H1 (cell line): ENCODE measurements at regions not wholly inside any gene's neighbourhood (a gene's known extent, or its start where the extent isn't known, plus 50 kb on each side); places are given as distances from the start of the nearest gene placed in this dataset.

Experiments used
- CTCF ChIA-PET: fragments of 300-600 bp; sonication (Branson Sonifier 250); formaldehyde crosslinking; loops from one replicate; lab custom pipeline; 2021; ENCODE audit not compliant: partially characterized antibody; lab: Charles Lee
- POLR2A ChIA-PET: fragments of 300-600 bp; sonication (Branson Sonifier 250); formaldehyde crosslinking; loops from one replicate; lab custom pipeline; 2021; ENCODE audit warnings: inconsistent platforms; ENCODE audit not compliant: partially characterized antibody; lab: Charles Lee
- DNase-seq, 2 experiments: peaks; one replicate each; pipeline versions ENCODE4 v3.0.0 to v3.0.0-alpha.2; 2010 to 2022; ENCODE audit warnings: low spot score in 2 of 2, low read depth in 1 of 2, mixed read lengths in 1 of 2
- FAIRE-seq: peaks from 2 replicates; lab custom pipeline; 2011; peaks lifted over from hg19 to GRCh38; lab: Jason Lieb, UNC
- H2AFZ ChIP-seq: 2 replicates; pipeline ENCODE4 v1.8.1; 2012; ENCODE audit warnings: low read length, inconsistent platforms
- H2AK5ac ChIP-seq: 2 replicates; pipeline ENCODE4 v1.6.1; 2013; ENCODE audit warnings: low read depth, low read length
- H2BK120ac ChIP-seq: replicated peaks from 2 replicates; pipeline ENCODE3; 2013; ENCODE audit warnings: low read depth, low read length, inconsistent platforms
- H2BK12ac ChIP-seq: 2 replicates; pipeline ENCODE4 v1.6.1; 2013; ENCODE audit warnings: low read depth, low read length
- H2BK15ac ChIP-seq: 2 replicates; pipeline ENCODE4 v1.6.1; 2013; ENCODE audit warnings: low read length
- H2BK20ac ChIP-seq: 2 replicates; pipeline ENCODE4 v1.6.1; 2013; ENCODE audit warnings: low read length
- H2BK5ac ChIP-seq: 2 replicates; pipeline ENCODE4 v1.6.1; 2013; ENCODE audit warnings: low read depth, low read length
- H3K14ac ChIP-seq: 2 replicates; pipeline ENCODE4 v1.6.1; 2013; ENCODE audit warnings: inconsistent platforms; ENCODE audit not compliant: insufficient read length
- H3K18ac ChIP-seq: 2 replicates; pipeline ENCODE4 v1.6.1; 2013; ENCODE audit warnings: low read length; ENCODE audit errors: extremely low read depth
- H3K23ac ChIP-seq: 2 replicates; pipeline ENCODE4 v1.6.1; 2013; ENCODE audit warnings: inconsistent platforms; ENCODE audit not compliant: insufficient read length
- H3K23me2 ChIP-seq: 2 replicates; pipeline ENCODE4 v1.6.1; 2013; ENCODE audit warnings: low read depth, low read length
- H3K27ac ChIP-seq: 2 replicates; pipeline ENCODE4 v1.6.1; 2011; ENCODE audit warnings: low read depth, low read length, inconsistent platforms
- H3K27me3 ChIP-seq, 4 experiments: replicated peaks in 1 of 4; 1 replicate in 1 of 4; 2 replicates in 3 of 4; pipeline versions ENCODE4 v1.6.1 to v1.8.1; 2011 to 2013; ENCODE audit warnings: low read length in 3 of 4, mild to moderate bottlenecking in 3 of 4, inconsistent platforms in 2 of 4, mixed read lengths in 2 of 4, moderate library complexity in 1 of 4; ENCODE audit not compliant: control insufficient read depth in 3 of 4, insufficient read depth in 3 of 4; ENCODE audit errors: extremely low read depth in 1 of 4
- H3K36me3 ChIP-seq, 4 experiments: 2 replicates each; pipeline versions ENCODE4 v1.6.1 to v1.8.1; 2011 to 2013; ENCODE audit warnings: mild to moderate bottlenecking in 4 of 4, low read length in 3 of 4, moderate library complexity in 2 of 4, control low read depth in 1 of 4, inconsistent platforms in 1 of 4; ENCODE audit not compliant: insufficient read depth in 4 of 4, control insufficient read depth in 2 of 4
- H3K4ac ChIP-seq: replicated peaks from 2 replicates; pipeline ENCODE3; 2013; ENCODE audit warnings: low read length, low read depth, mixed read lengths, inconsistent platforms; ENCODE audit not compliant: insufficient read length
- H3K4me1 ChIP-seq, 4 experiments: replicated peaks in 1 of 4; 1 replicate in 1 of 4; 2 replicates in 3 of 4; pipeline versions ENCODE4 v1.6.1 to v1.8.1; 2011 to 2013; ENCODE audit warnings: low read length in 3 of 4, inconsistent platforms in 2 of 4, mixed read lengths in 1 of 4; ENCODE audit not compliant: insufficient read depth in 4 of 4, control insufficient read depth in 3 of 4
- H3K4me2 ChIP-seq, 2 experiments: 2 replicates each; pipeline versions ENCODE4 v1.6.1 to v1.8.1; 2011 to 2013; ENCODE audit warnings: low read depth in 2 of 2, low read length in 2 of 2, control low read depth in 1 of 2, inconsistent platforms in 1 of 2, mild to moderate bottlenecking in 1 of 2; ENCODE audit not compliant: insufficient read depth in 1 of 2
- H3K4me3 ChIP-seq, 4 experiments: fragments of 200-600, 300-600 bp in 1 of 4; sonication (generic), shearing (Covaris generic), sonication (Bioruptor Twin) in 1 of 4; 2 replicates each; pipeline versions ENCODE4 v1.5.1 to v1.8.1; 2011 to 2016; ENCODE audit warnings: low read length in 4 of 4, low read depth in 3 of 4, control low read depth in 2 of 4, inconsistent platforms in 2 of 4, mild to moderate bottlenecking in 2 of 4, mixed read lengths in 1 of 4, moderate library complexity in 1 of 4; ENCODE audit not compliant: insufficient read depth in 2 of 4; ENCODE audit errors: extremely low read depth in 1 of 4
- H3K56ac ChIP-seq: replicated peaks from 2 replicates; pipeline ENCODE3; 2013; ENCODE audit warnings: low read depth, mild to moderate bottlenecking, mixed read lengths, low read length, inconsistent platforms; ENCODE audit not compliant: insufficient read length
- H3K79me1 ChIP-seq: 2 replicates; pipeline ENCODE4 v1.6.1; 2013; ENCODE audit warnings: low read depth, low read length, control low read depth
- H3K79me2 ChIP-seq, 2 experiments: 2 replicates each; pipeline versions ENCODE4 v1.6.1 to v1.8.1; 2012 to 2013; ENCODE audit warnings: low read length in 2 of 2, mild to moderate bottlenecking in 2 of 2, inconsistent platforms in 1 of 2; ENCODE audit not compliant: insufficient read depth in 2 of 2, control insufficient read depth in 1 of 2
- H3K9ac ChIP-seq, 4 experiments: replicated peaks in 1 of 4; 1 replicate in 1 of 4; 2 replicates in 3 of 4; pipeline versions ENCODE4 v1.6.1 to v1.8.1; 2011 to 2013; ENCODE audit warnings: low read depth in 3 of 4, low read length in 3 of 4, control low read depth in 2 of 4, mild to moderate bottlenecking in 2 of 4, moderate library complexity in 2 of 4, inconsistent platforms in 1 of 4; ENCODE audit errors: extremely low read depth in 1 of 4
- H3K9me3 ChIP-seq, 2 experiments: 2 replicates each; pipeline versions ENCODE4 v1.6.1 to v1.8.1; 2012 to 2013; ENCODE audit warnings: mild to moderate bottlenecking in 2 of 2, moderate library complexity in 2 of 2, control low read depth in 1 of 2, inconsistent platforms in 1 of 2, low read depth in 1 of 2, low read length in 1 of 2, mixed read lengths in 1 of 2; ENCODE audit not compliant: insufficient read depth in 2 of 2
- H4K20me1 ChIP-seq, 2 experiments: replicated peaks in 1 of 2; 2 replicates each; pipeline versions ENCODE3 to v1.8.1; 2011 to 2013; ENCODE audit warnings: inconsistent platforms in 2 of 2, low read length in 2 of 2, mild to moderate bottlenecking in 1 of 2; ENCODE audit not compliant: insufficient read depth in 2 of 2, control insufficient read depth in 1 of 2
- H4K5ac ChIP-seq: 2 replicates; pipeline ENCODE4 v1.6.1; 2013; ENCODE audit warnings: low read length, low read depth, mixed read lengths, inconsistent platforms; ENCODE audit not compliant: insufficient read length
- H4K8ac ChIP-seq: 2 replicates; pipeline ENCODE4 v1.8.0; 2013; ENCODE audit warnings: mild to moderate bottlenecking, moderate library complexity, low read length, inconsistent platforms; ENCODE audit not compliant: insufficient read depth; ENCODE audit errors: extremely low read depth
- H4K91ac ChIP-seq: replicated peaks from 2 replicates; pipeline ENCODE3; 2013; ENCODE audit warnings: low read length, mixed read lengths, inconsistent platforms; ENCODE audit not compliant: insufficient read length
- CREB1 ChIP-seq: IDR thresholded peaks from 2 replicates; pipeline ENCODE4 v1.6.1; 2012; ENCODE audit warnings: inconsistent platforms
- HDAC6 ChIP-seq: IDR thresholded peaks from one replicate; pipeline ENCODE4 v1.7.1; 2012; ENCODE audit warnings: low read depth, mild to moderate bottlenecking, inconsistent platforms, low read length, moderate library complexity
- MAFK ChIP-seq: IDR thresholded peaks from 2 replicates; pipeline ENCODE4 v1.6.1; 2012; ENCODE audit warnings: low read depth, mild to moderate bottlenecking, improper control_type of control experiment, low read length
- MAX ChIP-seq: IDR thresholded peaks from 2 replicates; pipeline ENCODE4 v1.6.1; 2012; ENCODE audit warnings: inconsistent platforms
- NANOG ChIP-seq: IDR thresholded peaks from 2 replicates; pipeline ENCODE4 v1.6.1; 2011; ENCODE audit warnings: low read length, low read depth, mild to moderate bottlenecking, inconsistent platforms; ENCODE audit not compliant: insufficient read depth, poor library complexity, severe bottlenecking
- POLR2AphosphoS5 ChIP-seq: IDR thresholded peaks from 2 replicates; pipeline ENCODE4 v1.6.1; 2011; ENCODE audit warnings: low read depth, low read length
- RFX5 ChIP-seq: IDR thresholded peaks from 2 replicates; pipeline ENCODE4 v1.6.1; 2011; ENCODE audit warnings: low read depth, low read length, improper control_type of control experiment, borderline replicate concordance
- WGBS, 2 experiments: shearing (Covaris generic) in 1 of 2; methylation state at CpG; one replicate each; pipeline versions ENCODE4 v1.1.6 to v1.1.7; 2013 to 2015; ENCODE audit warnings: low lambda C conversion rate in 2 of 2, mixed read lengths in 2 of 2, inconsistent platforms in 1 of 2, low coverage in 1 of 2, missing lambda C conversion rate in 1 of 2; ENCODE audit not compliant: insufficient replicate concordance in 2 of 2, insufficient coverage in 1 of 2, insufficient read length in 1 of 2; ENCODE audit errors: extremely low coverage in 1 of 2, missing lambda C conversion rate in 1 of 2; 5-methylcytosine and 5-hydroxymethylcytosine counted together
- TF ChIP-seq, protein P1 (sequence below): IDR thresholded peaks from 2 replicates; pipeline ENCODE4 v1.6.1; 2012; ENCODE audit warnings: low read length, inconsistent platforms
- TF ChIP-seq, protein P2 (sequence below): IDR thresholded peaks from 2 replicates; pipeline ENCODE4 v1.6.1; 2012; ENCODE audit warnings: inconsistent platforms

GRCh38 chr22:42217752-42218280, 52.6 kb downstream of the TCF20 start:
- peak; percentile 45 for FAIRE-seq
- no peak overlapping the region for H4K8ac ChIP-seq
- no peak overlapping the region for H2BK5ac ChIP-seq
- H3K23ac ChIP-seq = no peak overlapping the region
- H3K14ac ChIP-seq = no peak overlapping the region
- no peak overlapping the region for H2BK120ac ChIP-seq
- H3K56ac ChIP-seq = no peak overlapping the region
- peaks cover 11 to 20% (median 17%) of the 10 kb centered on the region in 4 experiments for H3K36me3 ChIP-seq
- H4K91ac ChIP-seq = no peak overlapping the region
- no peak overlapping the region for H2BK15ac ChIP-seq
- peaks cover 10 to 22% (median 16%) of the 10 kb centered on the region in 4 experiments; a peak in 6 of 7 replicates for H3K4me1 ChIP-seq
- H3K79me2 ChIP-seq = peaks cover 3 to 64% of the 10 kb centered on the region in 2 experiments; a peak in 3 of 4 replicates
- no peaks in the 10 kb centered on the region for H3K23me2 ChIP-seq
- H4K20me1 ChIP-seq = peaks cover 6 to 44% of the 10 kb centered on the region in 2 experiments
- POLR2A ChIA-PET = interaction anchor here (0.6 to 1.6 kb wide), 4 partner anchors 19 to 154 kb away, joined by 3 to 7 read pairs (median 3); no protein-coding TSS in a partner anchor
- no peak overlapping the region for H3K18ac ChIP-seq
- no peak overlapping the region for H3K9ac ChIP-seq
- H4K5ac ChIP-seq = no peak overlapping the region
- H2AFZ ChIP-seq = no peak overlapping the region
- peak overlapping the region in 1 of 4 experiments; percentile 17; a peak in 1 of 8 replicates for H3K4me3 ChIP-seq
- H3K27me3 ChIP-seq = no peaks in the 10 kb centered on the region
- H3K4ac ChIP-seq = no peak overlapping the region
- CTCF ChIA-PET = interaction anchor here (0.9 to 2.0 kb wide), 10 partner anchors 12 to 188 kb away, joined by 3 to 11 read pairs (median 3); no protein-coding TSS in a partner anchor
- DNase-seq = peak in 1 of 2 experiments; percentile 3
- no peak overlapping the region for H2AK5ac ChIP-seq
- peak overlapping the region; percentile 29; the same call in 1 of the 2 replicates for H3K27ac ChIP-seq
- no peaks in the 10 kb centered on the region for H3K9me3 ChIP-seq
- H2BK20ac ChIP-seq = no peak overlapping the region
- H2BK12ac ChIP-seq = no peak overlapping the region
- H3K79me1 ChIP-seq = 0 out of 2 replicates have a peak, but pooled peaks cover 4% of the 10 kb centered on the region
- WGBS, 2 experiments = 33% methylated on average over 4 of the region's 4 CpGs; no CpG with 5 or more reads in 1 of the 2 experiments
- H3K4me2 ChIP-seq = peak overlapping the region; percentile 34 to 44
- TF ChIP-seq, protein P1, sequence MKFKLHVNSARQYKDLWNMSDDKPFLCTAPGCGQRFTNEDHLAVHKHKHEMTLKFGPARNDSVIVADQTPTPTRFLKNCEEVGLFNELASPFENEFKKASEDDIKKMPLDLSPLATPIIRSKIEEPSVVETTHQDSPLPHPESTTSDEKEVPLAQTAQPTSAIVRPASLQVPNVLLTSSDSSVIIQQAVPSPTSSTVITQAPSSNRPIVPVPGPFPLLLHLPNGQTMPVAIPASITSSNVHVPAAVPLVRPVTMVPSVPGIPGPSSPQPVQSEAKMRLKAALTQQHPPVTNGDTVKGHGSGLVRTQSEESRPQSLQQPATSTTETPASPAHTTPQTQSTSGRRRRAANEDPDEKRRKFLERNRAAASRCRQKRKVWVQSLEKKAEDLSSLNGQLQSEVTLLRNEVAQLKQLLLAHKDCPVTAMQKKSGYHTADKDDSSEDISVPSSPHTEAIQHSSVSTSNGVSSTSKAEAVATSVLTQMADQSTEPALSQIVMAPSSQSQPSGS = no peak
- TF ChIP-seq POLR2AphosphoS5 = no peak
- no peak for TF ChIP-seq MAFK
- 0 out of 2 replicates have a peak, but pooled peaks have one; percentile 28 for TF ChIP-seq MAX
- 0 out of 2 replicates have a peak, but pooled peaks have one; percentile 26 for TF ChIP-seq CREB1
- TF ChIP-seq NANOG = peak; percentile 4
- no peak for TF ChIP-seq RFX5
- TF ChIP-seq, protein P2, sequence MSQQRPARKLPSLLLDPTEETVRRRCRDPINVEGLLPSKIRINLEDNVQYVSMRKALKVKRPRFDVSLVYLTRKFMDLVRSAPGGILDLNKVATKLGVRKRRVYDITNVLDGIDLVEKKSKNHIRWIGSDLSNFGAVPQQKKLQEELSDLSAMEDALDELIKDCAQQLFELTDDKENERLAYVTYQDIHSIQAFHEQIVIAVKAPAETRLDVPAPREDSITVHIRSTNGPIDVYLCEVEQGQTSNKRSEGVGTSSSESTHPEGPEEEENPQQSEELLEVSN = no peak
- no peak for TF ChIP-seq HDAC6
